HG03342 (cell line): ENCODE measurements at regions not wholly inside any gene's neighbourhood (a gene's known extent, or its start where the extent isn't known, plus 50 kb on each side); places are given as distances from the start of the nearest gene placed in this dataset.
"Not testable (repeated sequence)": the region's sequence is repeated elsewhere in the genome, so short reads cannot be mapped to it uniquely, and the experiment has no call there.

Experiments used
- ATAC-seq: cut with Tn5 transposase; IDR thresholded peaks from one replicate; pipeline ENCODE4 v1.9.1; 2021; ENCODE audit warnings: mild to moderate bottlenecking, moderate library complexity; ENCODE audit not compliant: unreplicated experiment

DNA sequence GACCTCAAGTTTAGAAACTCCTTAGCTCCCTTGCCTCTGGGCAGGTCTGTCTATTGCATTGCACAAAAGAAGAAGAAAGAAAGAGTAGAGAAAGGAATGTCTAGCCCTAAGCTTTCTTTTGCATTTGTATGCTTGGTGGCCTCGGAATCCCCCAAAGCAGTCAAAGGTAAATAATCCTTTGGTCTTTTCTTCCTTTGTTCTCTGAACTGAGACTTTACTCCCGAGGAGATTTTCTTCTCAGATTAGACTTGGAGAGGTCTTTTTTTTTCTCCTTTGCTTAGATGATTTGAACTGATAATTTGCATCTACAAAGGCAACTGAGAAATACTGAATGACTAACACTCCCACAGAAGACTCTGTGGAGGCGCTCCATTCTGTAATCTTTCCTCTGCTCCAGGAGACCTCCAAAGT lies 93.2 kb downstream of the AKR1D1 start:
- ATAC-seq: no peak

DNA sequence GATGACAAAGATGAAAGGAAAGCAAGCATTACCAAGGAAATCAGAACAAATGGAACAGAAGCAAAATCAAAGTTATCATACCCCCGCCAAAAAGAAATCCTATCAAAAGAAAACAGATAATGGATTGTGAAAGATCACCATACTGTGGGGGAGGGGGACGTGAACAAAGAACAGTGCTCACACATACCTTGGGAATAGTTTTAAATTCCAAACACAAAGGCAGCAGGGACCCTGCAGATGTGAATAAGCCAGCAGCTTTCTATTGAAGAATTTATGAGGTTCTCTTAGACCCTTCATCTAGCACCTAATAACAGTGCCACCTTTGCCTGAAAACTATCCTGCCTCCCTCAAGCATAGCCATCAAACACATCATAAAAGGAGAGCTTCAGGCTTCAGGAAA lies 94.0 kb downstream of the AKR1D1 start:
- no peak for ATAC-seq

DNA sequence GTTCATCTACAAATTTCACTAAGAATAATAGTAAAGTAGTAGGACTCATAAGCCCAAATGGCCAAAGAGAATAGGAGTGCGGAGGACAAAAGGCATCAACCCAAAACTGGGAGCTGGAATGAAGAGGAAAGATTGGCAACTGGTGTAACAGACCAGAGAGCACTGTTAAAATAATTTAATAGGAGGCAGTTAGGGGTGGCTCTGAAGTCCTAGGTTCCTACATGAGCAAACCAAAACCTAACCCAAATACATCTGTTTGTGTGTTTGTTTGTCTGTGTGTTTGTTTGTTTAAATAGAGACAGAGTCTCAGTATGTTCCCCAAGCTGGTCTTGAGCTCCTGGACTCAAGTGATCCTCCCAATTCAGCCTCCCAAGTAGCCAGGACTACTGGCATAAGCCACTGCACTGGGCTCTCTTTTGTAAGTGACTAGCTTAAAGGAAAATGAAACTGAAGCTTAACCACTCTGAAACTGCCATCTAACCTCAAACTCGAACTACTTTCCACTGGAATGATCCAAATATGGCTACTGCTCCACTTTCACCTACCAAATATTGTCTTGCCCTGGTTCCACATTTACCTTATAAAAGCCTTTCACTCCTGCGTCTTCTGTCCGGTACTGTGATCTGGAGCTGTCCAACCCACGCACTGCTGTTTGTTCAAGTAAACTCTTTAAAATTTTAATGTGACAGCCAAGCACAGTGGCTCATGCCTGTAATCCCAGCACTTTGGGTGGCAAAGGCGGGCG lies 94.9 kb downstream of the AKR1D1 start:
- peak; percentile 97 for ATAC-seq

DNA sequence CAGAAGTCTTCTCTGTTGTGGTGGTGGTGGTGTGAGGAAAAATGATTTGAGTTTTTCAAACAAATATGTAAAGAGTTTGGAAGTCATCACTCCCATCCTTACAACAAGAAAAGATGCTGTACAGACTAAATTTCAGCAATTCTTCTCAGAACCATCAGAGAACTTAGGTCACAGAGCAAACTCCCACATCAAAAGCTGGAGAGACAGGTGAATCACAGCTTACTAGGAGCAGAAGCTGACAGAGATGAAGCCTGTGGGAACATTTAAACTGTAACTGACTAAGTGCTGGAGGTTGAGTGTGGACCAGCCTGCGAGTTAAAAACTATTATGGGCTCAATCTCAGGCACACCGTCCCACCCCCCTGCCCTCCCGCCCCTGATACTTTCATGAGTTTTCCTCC lies 97.3 kb downstream of the AKR1D1 start:
- no peak for ATAC-seq

DNA sequence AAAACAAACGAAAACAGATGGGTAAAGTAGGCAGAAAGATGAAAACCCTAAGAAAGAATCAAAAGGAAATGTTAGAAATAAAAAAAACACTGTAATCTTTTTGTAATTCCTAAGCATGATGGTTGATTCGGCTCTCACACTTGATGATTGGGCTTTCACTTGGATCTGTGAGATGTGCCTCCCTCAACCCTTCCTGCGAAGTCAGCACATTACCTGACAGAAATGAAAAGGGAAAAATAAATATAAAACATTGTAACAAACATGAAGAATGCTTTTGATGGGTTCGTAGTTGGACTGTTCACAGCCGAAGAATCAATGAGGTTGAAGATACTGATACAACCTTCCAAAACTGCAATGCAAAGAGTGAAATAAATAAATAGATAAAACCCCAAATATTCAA lies 99.8 kb downstream of the AKR1D1 start:
- no peak for ATAC-seq

DNA sequence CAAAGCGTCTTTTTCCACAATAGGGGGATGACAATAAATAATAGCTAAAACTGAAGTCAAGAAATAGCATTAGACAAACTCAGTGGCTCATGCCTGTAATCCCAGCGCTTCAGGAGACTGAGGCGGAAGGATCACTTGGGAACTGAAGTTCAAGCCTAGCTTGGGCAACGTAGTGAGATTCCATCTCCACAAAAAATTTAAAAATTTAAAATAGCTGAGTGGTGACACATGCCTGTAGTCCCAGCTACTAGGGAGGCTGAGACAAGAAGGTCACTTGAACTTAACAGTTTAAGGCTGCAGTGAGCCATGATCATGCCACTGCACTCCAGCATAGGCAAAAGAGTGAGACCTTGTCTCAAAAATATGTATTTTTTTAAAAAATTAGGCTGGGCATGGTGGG lies 107.9 kb downstream of the AKR1D1 start:
- ATAC-seq: no peak

DNA sequence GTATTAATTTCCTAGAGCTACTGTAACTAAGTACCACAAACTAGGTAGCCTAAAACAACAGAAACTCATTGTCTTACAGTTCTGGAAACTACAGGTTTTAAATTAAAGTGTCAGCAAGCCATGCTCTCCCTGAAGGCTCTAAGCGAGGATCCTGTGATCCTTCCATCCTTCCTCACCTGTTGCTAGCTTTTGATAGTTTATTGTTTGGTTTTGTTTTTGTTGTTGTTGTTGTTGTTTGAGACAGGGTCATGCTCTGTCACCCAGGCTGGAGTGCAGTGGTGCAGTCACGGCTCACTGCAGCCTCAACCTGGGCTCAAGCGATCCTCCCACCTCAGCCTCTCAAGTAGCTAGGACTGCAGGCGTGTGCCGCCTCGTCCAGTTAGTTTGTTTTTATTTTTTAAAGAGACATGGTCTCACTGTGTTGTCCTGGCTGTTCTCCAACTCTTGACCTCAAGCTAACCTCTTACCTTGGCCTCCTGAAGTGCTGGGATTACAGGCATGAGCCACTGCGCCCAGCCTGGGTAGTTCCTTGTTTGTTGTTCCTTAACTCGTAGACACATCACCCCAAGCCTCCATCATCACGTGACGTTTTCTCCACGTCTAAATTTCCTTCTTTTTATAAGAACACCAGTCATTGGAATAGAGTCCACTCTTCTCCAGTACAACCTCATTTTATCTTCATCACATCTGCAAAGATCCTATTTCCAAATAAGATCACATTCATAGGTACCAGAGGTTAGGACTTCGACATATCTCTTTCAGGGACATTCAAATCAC lies 109.1 kb downstream of the AKR1D1 start:
- ATAC-seq: no peak

DNA sequence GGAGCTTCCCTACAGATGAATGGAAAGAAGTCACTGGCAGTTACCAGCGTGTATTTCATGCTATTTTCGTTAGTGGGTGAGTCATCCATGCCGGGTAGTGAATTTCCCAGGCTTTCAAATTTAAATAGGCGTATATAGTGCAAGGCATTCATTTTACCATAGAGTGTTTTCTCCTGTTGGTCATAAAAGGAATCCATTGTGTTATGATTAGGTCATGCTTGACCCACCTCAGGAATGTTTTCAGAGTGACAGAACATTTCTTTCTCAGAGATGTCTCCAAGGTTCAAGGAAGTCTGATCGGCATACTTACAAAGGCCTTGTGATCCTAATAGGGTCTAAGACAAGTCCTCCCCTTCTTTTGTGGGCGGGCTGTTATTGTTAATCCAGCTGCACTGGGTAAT lies 110.7 kb downstream of the AKR1D1 start:
- ATAC-seq: no peak

DNA sequence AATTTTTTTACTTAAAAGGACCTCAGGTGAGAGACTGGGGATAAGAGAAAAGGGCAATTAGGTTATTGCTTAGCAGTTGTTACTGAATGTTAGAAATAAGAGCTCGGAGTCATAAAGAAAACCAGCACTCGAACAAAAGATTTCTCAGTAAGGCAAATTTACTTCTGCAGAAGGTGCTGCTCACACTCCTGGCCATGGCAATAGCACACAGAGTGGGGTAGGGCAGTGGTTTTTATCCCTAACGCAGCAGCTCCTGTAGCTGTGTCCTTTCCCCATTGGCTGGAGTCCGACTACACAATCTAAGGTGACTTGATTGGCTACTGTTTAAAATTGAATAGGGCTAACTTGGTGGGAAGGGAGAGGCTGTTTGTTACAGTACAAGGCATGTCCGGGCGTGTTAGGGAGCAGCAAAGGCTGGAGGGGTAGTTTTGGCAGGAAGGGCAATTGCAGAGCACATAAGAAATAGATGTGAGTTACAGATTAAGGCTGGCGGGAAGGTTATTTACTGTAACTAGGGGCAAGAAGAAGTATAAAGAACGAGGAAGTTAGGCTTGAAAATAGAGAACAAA lies 112.1 kb downstream of the AKR1D1 start:
- ATAC-seq: no peak

DNA sequence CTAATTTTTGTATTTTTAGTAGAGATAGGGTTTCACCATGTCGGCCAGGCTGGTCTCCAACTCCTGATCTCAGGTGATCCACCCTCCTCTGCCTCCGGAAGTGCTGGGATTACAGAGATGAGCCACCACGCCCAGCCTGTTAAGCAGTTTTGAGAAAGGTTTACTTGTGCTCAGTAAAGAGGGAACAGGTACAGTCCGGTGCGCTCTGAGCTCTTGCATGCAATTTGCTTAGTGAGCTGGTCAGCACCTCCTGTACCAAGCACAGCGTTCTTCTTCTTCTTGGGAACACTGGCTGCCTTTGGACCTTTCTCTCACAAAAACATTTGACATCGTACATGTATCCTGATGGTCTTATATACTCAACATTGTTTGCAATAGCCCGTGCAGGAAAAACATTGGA lies 118.3 kb downstream of the AKR1D1 start:
- ATAC-seq: no peak

DNA sequence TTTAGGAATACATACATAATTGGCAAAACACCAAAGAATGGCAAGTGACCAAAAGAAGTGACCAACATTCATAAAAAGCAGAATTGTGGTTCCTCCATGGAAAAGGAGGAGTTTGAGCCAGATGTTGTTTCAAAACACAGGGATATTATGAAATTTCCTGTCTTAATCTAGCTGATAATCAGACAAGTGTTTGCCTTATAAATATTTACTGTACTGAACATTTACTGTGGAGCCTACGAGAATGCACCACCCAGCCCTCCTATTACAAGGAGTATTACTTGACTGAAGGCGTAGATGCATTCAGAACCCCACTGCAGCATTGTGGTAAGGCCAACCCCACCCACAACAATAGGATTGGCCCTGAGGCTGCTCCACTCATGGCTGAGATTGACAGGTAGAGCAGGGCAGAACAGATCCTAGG lies 118.9 kb downstream of the AKR1D1 start:
- ATAC-seq: no peak

DNA sequence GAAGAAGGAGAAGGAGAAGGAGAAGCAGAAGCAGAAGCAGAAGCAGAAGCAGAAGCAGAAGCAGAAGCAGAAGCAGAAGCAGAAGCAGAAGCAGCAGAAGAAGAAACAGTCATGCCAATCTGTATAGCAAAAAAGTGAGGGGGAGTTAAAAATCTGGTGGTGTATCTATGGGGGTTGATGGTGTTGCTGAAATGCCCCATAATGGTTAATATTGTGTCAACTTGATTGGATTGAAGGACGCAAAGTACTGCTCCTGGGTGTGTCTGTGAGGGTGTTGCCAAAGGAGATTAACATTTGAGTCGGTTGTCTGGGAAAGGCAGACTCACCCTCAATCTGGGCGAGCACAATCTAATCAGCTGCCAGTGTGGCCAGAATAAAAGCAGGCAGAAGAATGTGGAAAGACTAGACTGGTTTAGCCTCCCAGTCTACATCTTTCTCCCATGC lies 120.3 kb downstream of the AKR1D1 start:
- not testable (repeated sequence) for ATAC-seq

DNA sequence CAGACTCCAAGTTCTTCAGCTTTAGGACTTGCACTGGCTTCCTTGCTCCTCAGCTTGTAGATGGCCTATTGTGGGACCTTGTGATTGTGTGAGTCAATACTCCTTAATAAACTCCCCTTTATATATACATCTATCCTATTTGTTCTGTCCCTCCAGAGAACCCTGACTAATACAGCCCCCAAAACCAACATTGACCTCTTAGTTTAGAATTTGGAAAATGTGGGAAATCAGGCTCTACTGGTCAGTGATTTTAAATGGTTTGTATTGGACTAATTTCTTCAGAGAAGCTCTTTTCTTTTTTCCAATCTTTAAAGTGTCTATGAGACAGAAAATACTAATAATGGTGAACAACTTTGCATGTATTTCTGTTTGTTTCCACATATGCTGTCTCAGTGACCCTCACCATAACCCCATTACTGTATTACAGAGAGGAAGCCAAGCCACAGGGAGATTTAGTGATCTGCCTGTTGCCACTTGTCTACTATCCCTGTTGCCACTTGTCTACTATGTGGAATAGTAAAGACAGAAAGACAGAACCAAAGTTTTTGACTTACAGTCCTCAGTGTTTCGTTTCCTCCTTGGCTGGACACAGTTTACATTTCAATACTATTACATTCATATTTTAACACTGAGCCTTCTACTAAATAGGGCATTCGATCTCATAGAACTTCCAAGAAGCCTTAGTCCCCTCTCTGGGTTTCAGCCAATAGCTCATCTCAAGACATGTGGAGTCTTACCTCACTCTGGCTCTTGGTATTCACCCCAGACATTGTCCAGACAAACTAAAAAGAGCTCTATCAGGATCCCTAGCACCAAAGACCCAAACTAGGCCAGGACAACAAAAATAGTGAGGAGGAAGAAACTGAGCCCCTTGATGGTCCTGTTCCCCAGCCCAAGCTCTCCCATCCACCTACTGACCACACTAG lies 121.0 kb downstream of the AKR1D1 start:
- ATAC-seq: no peak

DNA sequence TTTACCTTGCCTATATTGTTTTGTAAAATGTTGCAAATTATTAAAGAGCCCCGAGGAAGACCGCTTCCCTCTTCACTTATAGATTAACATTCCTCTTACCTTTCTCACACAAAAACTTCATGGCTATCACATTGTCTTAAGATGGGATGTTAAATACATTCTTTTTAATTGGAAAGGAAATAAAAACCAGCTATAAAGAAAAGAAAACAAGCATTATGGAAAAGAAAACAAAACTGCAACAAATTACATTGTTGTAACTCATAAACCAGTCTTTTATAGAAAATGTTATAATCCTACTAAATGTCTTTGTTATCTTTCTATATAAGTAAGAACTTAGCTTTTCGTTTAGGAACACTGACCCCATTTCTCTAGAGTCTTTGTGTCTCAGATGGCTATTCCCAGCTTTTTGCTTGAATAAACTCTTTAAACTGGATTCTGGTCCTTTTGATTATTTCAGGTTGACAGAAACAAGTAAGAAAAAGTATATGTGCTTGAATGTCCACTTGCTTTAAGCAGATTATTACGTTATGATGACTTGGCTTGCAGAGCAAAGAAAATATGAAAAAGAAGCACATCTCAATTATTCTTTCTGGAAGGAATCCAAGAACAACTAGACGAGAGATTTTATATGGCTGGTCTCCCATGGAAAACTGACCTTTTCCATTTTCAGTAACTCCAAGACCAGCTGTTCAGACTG lies 128.2 kb downstream of the AKR1D1 start:
- no peak for ATAC-seq

DNA sequence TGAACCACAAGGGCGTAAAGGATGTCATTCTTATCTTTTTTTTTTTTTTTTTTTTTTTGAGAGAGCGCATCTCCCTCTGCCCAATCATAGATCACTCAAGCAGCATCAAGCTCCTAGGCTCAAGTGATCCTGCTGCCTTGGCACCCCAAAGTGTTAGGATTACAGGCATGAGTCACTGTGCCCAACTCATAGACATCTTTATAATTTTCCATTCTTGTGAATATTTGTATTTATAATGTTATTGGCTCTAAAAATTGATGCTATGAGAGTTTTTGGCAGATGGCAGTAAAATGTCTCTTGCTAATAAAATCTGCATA lies 128.7 kb downstream of the AKR1D1 start:
- no peak for ATAC-seq

DNA sequence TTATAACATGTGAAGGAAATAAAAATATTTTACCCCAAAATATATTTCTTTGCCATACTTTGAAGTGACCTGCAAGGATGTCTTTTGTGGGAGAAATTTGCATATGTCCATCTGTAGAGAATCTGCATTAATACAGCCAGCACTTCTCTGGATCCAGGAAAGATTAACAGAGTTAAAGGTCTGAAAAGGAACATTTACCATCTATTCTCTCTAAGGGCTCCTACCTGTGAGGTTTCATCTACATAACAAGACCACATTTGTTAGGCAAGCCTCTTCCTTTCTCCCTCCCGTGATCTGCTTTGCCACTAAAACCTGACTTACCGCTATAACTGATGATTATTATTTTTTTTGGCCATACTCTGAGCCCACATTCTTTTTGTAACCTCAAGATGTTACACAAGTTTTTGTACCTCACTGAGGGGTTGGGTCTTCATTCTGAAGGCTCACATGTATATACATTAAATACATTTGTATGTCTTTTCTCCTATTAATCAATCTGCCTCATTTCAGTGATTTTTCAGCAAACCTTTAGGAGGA lies 129.4 kb downstream of the AKR1D1 start:
- no peak for ATAC-seq

DNA sequence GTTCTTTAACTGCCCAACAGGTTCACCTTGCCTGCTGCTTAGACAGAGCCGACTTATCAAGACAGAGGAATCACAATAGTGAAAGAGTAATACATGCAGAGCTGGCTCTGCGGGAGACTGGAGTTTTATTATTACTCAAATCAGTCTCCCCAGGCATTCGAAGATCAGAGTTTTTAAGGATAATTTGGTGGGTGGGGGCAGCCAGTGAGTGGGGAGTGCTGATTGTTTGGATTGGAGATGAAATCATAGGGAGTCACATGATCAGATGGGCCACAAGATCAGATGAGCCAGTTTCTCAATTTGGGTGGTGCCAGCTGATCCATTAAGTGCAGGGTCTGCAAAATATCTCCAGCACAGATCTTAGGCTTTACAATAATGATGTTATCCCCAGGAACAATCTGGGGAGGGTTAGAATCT lies 131.3 kb downstream of the AKR1D1 start:
- no peak for ATAC-seq

DNA sequence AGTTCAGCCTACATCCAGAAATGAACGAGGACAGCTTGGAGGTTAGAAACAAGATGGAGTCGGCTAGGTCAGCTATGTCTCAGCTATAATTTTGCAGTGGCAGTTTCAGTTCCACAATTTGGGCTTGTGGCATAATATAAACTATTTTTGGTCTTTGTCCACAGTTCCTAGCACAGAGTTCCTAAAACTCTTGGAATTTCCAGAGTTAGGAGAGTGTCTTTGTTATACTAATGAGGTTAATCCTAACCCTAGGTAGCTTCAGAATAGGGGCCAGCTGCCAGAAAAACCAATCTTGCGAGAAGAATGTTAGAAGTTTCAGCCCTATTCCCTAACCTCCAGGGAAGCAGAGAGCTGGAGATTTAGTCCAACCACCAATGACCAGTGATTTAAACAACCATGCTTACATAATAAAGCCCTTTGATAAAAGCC lies 131.9 kb downstream of the AKR1D1 start:
- ATAC-seq: no peak

DNA sequence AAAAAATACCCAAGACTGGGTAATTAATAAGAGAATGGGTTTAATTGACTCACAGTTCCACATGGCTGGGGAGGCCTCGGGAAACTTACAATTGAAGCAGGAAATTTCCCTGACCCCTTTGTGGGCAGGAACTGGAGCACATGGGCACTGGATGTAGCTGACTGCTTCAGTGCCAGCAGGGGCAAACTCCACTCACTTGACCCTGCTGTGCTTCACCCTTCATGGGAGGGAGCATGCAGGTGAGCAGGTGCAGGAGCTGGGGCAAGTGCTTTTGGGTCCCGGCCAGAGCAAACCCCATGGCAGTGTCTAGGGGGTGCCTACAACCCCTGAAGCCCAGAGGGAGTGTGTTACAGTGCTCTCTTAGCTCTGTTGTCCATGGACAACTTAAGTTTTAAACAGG lies 132.6 kb downstream of the AKR1D1 start:
- no peak for ATAC-seq

DNA sequence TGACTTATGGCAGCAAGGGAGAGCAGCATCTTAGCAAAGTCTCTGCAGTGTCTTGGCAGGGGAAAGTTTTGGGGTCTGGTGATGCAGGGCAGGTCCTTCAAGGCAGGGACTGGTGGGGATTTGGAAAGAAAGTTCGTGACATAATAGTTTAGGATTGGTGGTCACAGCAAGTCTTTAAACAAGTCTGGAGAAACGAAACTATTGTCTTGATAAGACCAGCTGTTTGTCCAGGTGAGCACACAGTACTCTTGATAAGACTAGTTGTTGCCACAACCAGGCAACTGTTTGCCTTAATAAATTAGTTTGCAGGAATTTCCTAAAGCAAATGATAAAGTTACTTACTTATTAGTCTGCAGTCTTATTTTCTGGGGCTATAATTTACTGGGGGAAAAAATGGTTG lies 136.1 kb downstream of the AKR1D1 start:
- no peak for ATAC-seq
